ENCODE measurements at regions not wholly inside any gene's neighbourhood (a gene's known extent, or its start where the extent isn't known, plus 50 kb on each side); places are given as distances from the start of the nearest gene placed in this dataset.
A peak's percentile ranks its signal among the peaks of the same experiment; 100 is the strongest.

GRCh38 chr15:31456354-31457060 is 129.9 kb downstream of the KLF13 start:
- no peak overlapping the region for H3K4me3 Mint-ChIP-seq (ENCODE audit: unreplicated experiment)
- H3K36me3 Mint-ChIP-seq (ENCODE audit: low read depth): no peaks in the 10 kb centered on the region
- H3K4me1 Mint-ChIP-seq (ENCODE audit: low read depth): peaks cover 26% of the 10 kb centered on the region
- peaks cover 14% of the 10 kb centered on the region for H3K9me3 Mint-ChIP-seq (ENCODE audit: low read depth)
- no peak for TF ChIP-seq CTCF (IDR thresholded peaks at IDR 0.05)
- no peak overlapping the region for H3K27ac Mint-ChIP-seq (ENCODE audit: unreplicated experiment)
- H3K27me3 Mint-ChIP-seq (ENCODE audit: low read depth): no peaks in the 10 kb centered on the region
- DNase-seq (ENCODE audit: low spot score): no peak

- Mint-ChIP-seq H3K4me1 (ENCODE audit: low read depth) (peaks cover 26% of the 10 kb centered on the region), H3K36me3 (ENCODE audit: low read depth) (no peaks in the 10 kb centered on the region), H3K27me3 (ENCODE audit: low read depth) (no peaks in the 10 kb centered on the region), H3K27ac (ENCODE audit: unreplicated experiment) (peak overlapping the region; percentile 57), H3K4me3 (ENCODE audit: unreplicated experiment) (no peak overlapping the region), H3K9me3 (ENCODE audit: low read depth) (peaks cover 13% of the 10 kb centered on the region)
- TF ChIP-seq CTCF (IDR thresholded peaks at IDR 0.05): no peak
- no peak for DNase-seq (ENCODE audit: low spot score)
Measured at GRCh38 chr15:31457161-31457560, 130.5 kb downstream of the KLF13 start.

GRCh38 chr15:31457631-31458526 is 131.2 kb downstream of the KLF13 start:
- Mint-ChIP-seq H3K4me1 (ENCODE audit: low read depth) (peaks cover 26% of the 10 kb centered on the region), H3K27me3 (ENCODE audit: low read depth) (no peaks in the 10 kb centered on the region), H3K36me3 (ENCODE audit: low read depth) (no peaks in the 10 kb centered on the region), H3K9me3 (ENCODE audit: low read depth) (peaks cover 13% of the 10 kb centered on the region), H3K4me3 (ENCODE audit: unreplicated experiment) (no peak overlapping the region), H3K27ac (ENCODE audit: unreplicated experiment) (peak overlapping the region; percentile 57)
- no peak for TF ChIP-seq CTCF (IDR thresholded peaks at IDR 0.05)
- no peak for DNase-seq (ENCODE audit: low spot score)

- Mint-ChIP-seq H3K4me1 (ENCODE audit: low read depth) (peaks cover 26% of the 10 kb centered on the region), H3K27ac (ENCODE audit: unreplicated experiment) (no peak overlapping the region), H3K36me3 (ENCODE audit: low read depth) (no peaks in the 10 kb centered on the region), H3K9me3 (ENCODE audit: low read depth) (peaks cover 8% of the 10 kb centered on the region), H3K4me3 (ENCODE audit: unreplicated experiment) (no peak overlapping the region), H3K27me3 (ENCODE audit: low read depth) (no peaks in the 10 kb centered on the region)
- no peak for TF ChIP-seq CTCF (IDR thresholded peaks at IDR 0.05)
- no peak for DNase-seq (ENCODE audit: low spot score)
Measured at GRCh38 chr15:31458596-31459399, 132.2 kb downstream of the KLF13 start.

- H3K36me3 Mint-ChIP-seq (ENCODE audit: low read depth): no peaks in the 10 kb centered on the region
- peaks cover 1% of the 10 kb centered on the region for H3K27me3 Mint-ChIP-seq (ENCODE audit: low read depth)
- no peak for DNase-seq (ENCODE audit: low spot score)
- peaks cover 26% of the 10 kb centered on the region for H3K4me1 Mint-ChIP-seq (ENCODE audit: low read depth)
- TF ChIP-seq CTCF (IDR thresholded peaks at IDR 0.05): no peak
- no peak overlapping the region for H3K27ac Mint-ChIP-seq (ENCODE audit: unreplicated experiment)
- H3K9me3 Mint-ChIP-seq (ENCODE audit: low read depth): peaks cover 8% of the 10 kb centered on the region
- no peak overlapping the region for H3K4me3 Mint-ChIP-seq (ENCODE audit: unreplicated experiment)
Measured at GRCh38 chr15:31459400-31459748, 132.7 kb downstream of the KLF13 start.
